Stimulated activated CD4-positive, alpha-beta T cell treated with anti-CD3 and anti-CD28 coated beads, TNF-alpha, amount 100 ng/mL, for 1 hour (primary cell): ENCODE measurements at regions not wholly inside any gene's neighbourhood (a gene's known extent, or its start where the extent isn't known, plus 50 kb on each side); places are given as distances from the start of the nearest gene placed in this dataset.
"Not testable (repeated sequence)": the region's sequence is repeated elsewhere in the genome, so short reads cannot be mapped to it uniquely, and the experiment has no call there.

Experiments
- DNase-seq, 3 donors: peaks; one replicate each; pipeline ENCODE4 v3.0.0-alpha.2; 2020; ENCODE audit warnings: low read depth in 3 of 3, low spot score in 1 of 3

DNA sequence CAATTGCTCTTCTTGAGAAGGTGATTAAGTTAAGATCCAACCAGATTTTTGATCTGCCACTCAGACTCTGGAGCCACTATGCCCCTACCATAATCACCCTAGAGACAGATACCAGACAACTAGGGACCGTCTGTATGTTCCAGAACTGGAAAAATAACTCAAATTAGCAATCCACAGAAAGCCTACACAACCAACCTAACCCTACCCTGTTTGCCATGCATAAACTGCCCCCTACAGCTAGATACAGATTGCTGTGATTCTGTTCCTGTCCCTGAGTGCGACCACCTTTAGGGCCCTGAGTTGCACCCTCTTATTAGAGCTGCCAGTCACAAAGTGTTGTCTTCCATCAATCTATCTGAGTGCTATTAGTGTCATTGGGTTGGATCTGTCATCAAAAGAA is 929.8 kb upstream of the SLITRK1 start:
- no peak for DNase-seq

DNA sequence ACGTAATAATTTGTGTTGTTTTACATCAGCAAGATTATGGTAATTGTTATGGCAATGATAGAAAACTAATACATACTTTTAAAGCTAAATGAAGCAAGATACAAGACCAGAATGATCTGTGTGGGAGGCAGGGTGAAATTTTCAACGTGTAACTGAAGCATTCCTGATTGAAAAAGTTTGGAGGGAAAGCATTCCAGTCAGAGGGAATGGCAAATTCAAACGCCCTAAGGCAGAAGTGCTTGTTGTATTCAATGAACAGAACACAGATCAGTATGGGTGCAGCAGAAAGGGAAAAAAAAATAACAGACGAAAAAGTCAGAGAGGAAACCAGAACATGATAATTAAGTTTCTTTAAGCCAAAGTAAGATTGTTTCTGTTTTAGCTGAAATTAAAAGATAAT is 928.5 kb upstream of the SLITRK1 start:
- DNase-seq, result no peak

DNA sequence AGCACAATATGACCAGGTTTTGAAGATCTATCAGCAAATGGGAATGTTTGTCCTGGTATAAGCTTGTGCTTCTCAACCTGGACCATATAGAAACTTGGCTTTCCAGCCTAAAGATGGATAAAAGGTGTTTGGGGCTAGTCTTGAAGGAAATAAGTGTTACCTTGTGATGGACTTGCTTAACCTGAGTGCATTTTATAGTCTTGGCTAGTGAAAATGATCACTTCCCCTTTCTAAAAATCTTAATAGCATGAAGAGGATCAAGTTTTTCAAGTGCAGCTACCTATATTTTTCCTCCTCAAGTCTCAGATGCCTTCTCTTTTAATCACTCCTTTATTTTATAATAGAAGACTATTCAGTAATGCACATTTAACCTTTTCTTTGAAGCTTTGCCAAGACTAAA is 919.8 kb upstream of the SLITRK1 start:
- no peak for DNase-seq

DNA sequence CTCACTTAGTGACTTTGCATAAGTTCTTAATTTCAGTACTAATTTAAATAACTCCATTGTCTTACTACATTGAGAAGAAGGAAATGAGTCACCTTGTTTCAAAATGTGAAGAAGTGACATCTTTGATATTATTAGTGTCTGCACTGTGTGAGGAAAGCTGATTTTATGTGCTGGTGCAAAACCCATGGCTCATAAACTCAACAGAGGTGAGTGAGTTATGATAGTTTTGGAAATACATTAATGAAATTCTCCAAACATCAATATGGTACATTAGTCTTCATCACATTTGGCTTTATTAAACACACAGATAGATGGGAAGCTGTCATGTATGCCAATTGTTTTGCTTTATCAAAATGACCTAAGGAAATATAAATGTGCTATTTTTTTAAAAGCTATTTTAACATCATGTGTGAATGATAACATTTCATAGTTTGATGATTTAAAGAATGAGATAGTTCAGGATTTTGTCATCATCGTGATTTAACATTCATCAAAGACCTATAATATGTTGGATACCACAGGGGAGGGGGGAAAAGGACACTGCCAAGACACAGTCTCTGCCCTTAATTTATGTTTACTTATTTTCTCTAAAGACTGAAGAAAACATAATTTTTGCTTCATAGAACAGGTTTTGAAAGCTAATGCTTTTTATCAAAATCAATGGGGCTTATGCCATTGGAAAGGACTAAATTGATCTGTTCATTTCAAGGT is 902.3 kb upstream of the SLITRK1 start:
- DNase-seq, result no peak

DNA sequence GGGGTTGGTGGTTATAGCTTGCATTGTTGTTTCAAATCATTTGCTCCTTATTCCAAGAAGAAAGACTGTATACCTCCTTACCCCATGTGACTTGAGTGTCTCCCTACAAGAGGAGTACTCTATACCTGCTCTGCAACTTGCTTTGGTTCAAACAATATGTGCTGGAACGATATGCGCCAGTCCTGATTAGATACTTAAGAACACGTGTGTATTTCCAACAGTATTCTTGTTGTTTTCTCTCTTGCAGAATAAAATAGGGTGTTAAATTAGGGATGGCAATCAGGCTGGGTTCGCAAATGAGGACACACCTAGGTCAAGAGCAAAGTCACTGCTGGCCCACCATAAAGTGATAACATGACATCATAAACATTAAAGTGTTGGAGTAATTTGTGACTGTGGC is 895.0 kb upstream of the SLITRK1 start:
- DNase-seq, result no peak

DNA sequence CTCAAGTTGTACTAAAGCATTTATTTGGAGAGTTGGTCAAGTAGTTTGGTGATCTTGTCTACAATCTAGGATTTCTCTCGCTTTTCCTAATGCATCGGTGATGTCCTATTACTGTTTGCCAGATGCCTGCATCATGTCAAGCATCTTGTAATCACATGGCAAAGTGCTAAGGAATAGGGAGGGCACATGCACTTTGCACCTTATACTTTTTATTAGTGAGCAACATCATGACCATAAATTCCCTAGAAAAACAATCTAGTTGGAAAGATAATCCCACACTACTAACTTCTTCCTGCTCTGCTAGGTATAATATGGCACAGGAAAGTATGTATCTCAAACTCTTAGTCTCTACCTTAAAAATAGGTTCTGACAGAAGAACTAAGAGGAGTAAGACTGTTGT is 894.3 kb upstream of the SLITRK1 start:
- no peak for DNase-seq

DNA sequence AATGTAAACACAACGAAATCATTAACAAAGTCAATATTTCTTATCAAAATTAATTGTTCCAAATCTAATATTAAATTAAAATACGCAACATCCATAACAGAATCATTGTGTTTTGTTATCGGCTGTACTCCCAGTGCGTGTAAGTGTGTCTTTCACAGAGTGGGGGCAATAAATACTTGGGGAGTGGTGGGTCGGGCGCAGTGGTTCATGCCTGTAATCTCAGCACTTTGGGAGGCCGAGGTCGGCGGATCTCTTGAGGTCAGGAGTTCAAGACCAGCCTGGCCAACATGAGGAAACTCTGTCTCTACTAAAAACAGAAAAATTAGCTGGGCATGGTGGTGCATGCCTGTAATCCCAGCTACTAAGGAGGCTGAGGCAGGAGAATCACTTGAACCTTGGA is 893.6 kb upstream of the SLITRK1 start:
- DNase-seq, result not testable (repeated sequence)

DNA sequence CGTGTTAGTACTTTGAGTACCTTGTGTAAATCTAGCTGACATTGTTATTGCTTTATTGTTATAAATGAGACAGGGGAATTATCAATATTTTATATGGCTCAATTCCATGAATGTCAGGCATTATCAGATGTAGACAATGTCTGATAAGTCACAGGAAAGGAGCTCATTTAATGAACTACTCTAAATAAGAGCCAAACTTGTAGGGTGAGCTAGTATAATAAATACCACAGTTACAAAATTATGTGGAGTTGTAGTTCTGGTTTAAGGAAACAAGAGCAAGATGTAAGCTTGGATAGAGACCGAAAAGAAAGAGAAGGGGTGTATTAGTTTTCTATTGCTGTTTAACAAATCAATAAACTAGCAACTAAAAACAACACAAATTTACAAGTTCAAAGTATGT is 891.8 kb upstream of the SLITRK1 start:
- DNase-seq, result no peak

DNA sequence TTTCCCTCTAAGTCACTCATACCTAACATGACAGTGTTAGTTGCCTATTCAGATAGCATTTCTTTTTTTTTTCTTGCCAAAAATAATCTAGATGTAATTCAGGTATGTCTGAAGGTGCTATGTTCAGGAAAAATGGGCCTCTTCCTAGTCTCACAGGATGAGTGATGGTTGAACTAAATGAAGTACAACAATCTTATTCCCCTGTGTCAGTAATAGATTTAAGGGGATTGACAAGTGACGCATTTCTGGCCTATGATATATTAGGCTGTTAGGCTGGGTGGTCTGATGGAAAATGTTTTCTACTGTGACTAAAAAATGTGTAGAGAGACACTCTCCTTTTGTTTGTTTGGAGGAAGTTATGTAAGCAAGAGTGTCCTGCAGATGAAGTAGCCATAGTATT is 878.7 kb upstream of the SLITRK1 start:
- no peak for DNase-seq

DNA sequence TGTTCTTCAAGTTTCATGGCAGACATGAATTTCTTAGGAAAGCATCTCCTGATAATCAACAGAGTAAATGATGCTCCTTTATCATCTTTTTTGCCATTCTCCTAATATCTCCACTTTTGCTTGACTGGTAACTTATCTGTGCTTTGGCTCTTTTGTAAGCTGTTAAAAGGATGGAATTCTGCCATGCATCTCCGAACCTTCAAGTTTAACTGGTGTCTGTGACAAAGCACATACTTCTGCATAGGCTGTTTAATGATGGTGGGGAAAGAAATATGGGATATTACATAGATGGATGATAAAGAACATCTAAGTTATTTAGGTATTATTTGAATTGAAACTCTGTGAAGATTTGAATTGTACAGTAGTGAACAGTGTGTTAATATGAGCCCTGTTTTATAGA is 866.9 kb upstream of the SLITRK1 start:
- no peak for DNase-seq

DNA sequence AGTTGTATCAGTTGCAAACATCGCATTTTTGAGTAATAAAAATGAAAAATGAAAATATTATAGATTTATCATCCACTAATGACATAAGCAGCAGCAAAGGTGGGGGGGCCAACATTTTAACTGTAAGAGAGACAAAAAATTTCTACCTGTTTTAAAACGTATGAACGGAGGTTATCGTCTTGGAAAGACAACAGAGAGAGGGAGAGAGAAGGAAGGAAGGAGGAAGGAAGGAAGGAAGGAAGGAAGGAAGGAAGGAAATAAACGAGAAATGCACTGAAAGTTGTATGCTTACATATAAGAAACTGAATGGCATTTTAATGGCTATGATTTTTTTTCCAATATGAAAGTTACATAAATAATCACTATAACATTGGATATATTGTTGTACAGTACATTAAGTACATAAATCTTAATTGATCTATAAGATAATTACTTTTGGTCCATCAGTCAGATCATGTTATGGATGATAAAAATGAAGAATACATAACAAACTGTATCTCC is 862.8 kb upstream of the SLITRK1 start:
- DNase-seq, result no peak

DNA sequence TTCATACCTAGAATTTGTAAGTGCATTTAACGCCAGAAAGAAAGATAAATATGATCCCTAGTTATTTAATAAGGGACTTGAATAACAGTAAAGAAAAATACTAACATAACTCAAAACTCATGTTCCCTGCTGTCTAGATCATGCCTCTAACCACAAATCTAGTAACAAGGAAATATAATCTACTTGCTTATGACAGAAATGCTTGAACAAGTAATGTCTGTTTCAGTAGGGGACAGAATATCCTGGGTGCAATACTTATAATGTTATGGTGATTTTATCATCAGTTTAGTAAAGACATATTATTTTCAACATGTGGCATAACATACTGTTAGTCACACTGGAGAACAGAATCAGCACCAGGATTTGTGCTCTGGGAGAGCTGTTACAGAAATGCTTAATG is 861.9 kb upstream of the SLITRK1 start:
- no peak for DNase-seq

DNA sequence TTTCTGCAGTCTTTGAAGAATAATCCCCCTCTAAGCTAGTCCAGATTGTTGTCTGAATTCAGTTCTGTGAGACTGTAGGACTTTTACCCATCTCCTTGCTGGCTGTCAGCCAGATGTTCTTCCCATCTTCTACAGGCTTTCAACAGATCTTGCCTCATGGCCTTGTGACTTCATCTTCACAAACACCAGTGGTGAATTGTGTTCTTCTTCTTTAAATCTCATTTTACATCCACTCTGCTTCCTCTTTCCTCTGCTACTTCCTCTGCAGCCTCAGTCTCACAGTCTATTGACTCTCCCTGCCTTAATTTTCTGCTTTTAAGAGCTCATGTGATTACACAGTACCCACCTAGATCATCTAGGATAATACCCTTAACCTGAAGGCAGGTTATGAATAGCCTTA is 859.0 kb upstream of the SLITRK1 start:
- no peak for DNase-seq

DNA sequence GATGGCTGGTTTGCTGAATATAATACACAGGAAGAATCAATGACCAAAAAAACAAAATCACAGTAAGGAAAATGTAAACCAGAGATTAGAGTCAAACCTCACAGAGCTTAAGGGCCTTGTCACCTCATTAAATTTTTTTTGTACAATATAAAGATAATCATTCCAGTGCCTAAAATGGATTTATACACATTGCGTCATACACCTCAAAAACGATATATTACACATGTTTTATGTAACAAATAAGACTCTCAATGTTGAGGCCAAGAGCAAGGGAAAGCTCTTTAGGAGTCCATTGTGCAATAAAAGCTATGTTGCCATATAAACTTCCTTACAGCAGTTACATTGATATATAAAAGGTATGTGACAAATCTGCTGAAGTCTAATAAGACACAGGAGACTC is 856.7 kb upstream of the SLITRK1 start:
- no peak for DNase-seq

DNA sequence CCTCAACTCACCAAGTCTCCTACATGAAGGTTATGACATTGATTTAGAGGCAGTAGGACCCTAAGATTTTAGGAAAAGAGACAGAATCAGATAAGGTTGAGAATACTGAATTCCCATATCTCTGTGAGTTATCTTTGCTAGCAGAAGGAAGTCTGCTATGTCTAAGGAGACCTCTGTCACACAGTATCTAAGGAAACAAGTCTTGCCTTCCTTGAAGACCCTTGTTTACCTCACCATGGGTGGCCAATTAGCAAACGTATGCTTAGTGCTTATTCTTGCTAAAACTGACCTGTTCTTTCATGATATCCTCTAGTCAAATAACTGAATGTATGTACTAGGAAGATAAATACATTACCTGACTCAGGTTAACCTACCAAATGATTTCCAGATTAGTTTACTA is 855.4 kb upstream of the SLITRK1 start:
- DNase-seq, result no peak

DNA sequence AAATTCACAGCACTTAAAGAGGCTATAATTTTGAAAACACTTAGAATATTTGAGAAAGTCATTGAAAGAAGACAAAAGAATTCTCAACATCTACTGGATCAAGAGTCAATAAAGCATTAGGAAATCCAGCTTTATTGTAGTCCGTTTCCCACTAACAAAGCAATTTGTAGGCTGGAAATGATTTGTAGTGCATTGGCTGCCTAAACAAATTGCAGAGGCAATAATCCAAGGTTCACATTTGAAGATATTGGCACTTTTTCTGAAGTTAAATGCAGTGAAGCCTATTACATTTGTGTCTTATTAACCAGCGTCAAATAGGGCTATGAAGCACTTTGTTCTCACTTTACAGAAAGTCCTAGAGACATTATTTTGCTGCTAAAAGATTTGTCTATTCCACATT is 848.1 kb upstream of the SLITRK1 start:
- no peak for DNase-seq

DNA sequence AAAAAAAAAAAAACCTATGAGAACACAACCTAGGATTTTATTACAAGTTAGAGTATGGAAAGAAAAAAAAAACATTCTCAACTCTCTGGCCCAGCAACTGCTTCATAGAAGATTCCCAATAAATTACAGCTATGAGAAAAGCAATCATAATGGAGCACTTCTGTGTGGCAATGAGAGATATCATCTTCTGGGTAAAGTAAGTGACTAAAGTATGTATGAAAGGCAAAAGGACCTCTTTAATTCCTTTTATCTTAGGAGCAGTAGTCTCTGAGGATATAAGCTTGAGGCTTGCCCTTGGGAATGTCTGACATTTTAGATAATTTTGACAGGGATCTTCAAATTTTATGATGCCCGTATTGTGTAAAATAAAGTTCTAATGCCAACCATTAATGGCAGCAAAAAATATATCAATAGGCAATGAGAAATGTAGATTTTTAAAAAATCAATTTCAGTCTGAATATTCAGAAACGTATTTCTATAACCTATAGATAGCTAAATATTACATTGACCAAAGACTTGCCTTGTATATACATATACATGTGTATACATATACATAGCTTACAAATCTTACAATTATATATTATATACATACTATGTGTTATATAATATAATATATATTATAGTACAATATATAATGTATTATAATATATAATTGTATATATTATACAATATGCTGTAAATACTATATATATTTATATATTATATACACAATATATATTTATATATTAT is 823.9 kb upstream of the SLITRK1 start:
- no peak for DNase-seq

DNA sequence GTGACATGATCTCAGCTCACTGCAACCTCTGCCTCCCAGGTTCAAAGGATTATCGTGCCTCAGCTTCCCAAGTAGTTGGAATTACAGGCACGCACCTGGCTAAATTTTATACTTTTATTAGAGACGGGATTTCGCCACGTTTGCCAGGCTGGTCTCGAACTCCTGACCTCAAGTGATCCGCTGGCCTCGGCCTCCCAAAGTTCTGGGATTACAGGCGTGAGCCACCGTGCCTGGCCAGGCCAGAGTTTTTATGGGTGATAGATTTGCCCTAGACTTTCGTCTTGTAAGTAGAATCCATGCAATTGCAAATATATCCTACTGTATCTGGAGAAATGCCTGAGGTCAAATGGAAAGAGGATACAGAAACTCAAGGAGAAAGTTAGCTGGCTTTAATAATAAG is 819.9 kb upstream of the SLITRK1 start:
- no peak for DNase-seq

DNA sequence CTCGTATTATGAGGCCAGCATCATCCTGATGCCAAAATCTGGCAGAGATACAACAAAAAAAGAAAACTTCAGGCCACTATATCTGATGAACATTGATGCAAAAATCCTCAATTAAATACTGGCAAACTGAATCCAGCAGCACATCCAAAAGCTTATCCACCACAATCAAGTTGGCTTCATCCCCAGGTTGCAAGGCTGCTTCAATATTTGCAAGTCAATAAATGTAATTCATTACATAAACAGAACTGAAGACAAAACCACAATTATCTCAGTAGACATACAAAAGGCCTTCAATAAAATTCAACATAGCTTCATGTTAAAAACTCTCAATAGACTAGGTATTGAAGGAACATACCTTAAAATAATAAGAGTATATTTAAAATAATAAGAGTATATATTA is 815.3 kb upstream of the SLITRK1 start:
- not testable (repeated sequence) for DNase-seq

DNA sequence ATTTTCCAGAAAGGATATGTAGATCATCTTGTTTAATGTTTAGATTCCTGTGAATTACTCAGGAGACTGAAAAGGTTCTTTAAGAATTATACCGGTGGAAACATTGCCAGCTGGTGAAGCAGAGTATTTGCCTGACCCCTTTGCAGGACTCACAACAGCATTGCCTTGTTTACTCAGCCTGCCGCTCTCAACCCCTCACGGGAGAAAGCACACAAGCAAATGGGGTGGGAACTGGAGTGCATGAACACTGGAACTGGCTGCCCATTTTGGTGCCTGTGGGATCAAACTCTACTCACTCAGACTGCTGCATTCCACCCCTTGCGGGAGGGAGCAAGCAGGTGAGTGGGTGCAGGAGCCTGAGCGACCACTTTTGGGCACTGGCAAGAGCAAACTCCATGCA is 804.7 kb upstream of the SLITRK1 start:
- DNase-seq, result no peak

DNA sequence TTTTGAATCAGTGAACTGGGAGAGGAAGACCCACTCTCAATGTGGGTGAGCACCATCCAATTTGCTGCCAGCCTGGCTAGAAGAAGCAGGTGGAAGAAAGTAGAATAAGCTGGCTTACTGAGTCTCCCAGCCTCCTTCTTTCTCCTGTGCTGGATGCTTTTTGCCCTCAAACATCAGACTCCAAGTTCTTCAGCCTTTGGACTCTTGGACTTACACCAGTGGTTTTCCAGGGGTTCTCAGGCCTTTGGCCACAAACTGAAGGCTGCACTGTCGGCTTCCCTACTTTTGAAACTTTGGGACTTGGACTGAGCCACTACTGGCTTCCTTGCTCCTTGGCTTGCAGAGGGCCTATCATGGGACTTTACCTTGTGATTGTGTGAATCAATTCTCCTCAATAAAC is 804.2 kb upstream of the SLITRK1 start:
- DNase-seq, result no peak

DNA sequence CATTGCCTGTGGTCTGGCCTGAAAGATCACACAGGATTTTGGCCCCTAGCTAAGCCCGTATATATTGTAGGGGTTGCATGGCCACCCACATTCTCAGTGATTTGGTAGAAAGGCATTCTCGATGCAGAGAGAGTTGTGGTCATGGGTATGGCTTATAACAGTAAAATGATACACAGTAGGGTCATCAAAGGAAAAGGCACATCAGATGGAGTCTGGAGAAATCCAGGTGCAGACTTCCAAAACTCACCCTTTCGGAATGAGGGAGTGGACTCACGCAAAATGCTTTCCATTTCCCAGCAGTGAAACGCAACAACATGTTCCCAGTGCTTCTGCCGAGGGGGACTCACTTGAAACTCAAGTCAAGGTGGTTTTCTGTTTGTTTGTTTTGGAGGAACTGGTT is 802.5 kb upstream of the SLITRK1 start:
- DNase-seq, result no peak
